H1 (cell line): ENCODE measurements at regions not wholly inside any gene's neighbourhood (a gene's known extent, or its start where the extent isn't known, plus 50 kb on each side); places are given as distances from the start of the nearest gene placed in this dataset.

Experiments
- ATF3 ChIP-seq: IDR thresholded peaks from 2 replicates; pipeline ENCODE4 v1.6.1; 2011; ENCODE audit warnings: low read depth, mild to moderate bottlenecking, low read length; ENCODE audit not compliant: insufficient read depth
- CHD1 ChIP-seq: IDR thresholded peaks from 2 replicates; pipeline ENCODE4 v1.6.1; 2012; ENCODE audit warnings: low read depth, low read length, improper control_type of control experiment
- EP300 ChIP-seq, 2 experiments: IDR thresholded peaks; 1 replicate in 1 of 2; 2 replicates in 1 of 2; pipeline ENCODE4 v1.6.1; 2011 to 2012; ENCODE audit warnings: low read depth in 2 of 2, low read length in 2 of 2, mild to moderate bottlenecking in 2 of 2, borderline replicate concordance in 1 of 2, inconsistent platforms in 1 of 2, moderate library complexity in 1 of 2

DNA sequence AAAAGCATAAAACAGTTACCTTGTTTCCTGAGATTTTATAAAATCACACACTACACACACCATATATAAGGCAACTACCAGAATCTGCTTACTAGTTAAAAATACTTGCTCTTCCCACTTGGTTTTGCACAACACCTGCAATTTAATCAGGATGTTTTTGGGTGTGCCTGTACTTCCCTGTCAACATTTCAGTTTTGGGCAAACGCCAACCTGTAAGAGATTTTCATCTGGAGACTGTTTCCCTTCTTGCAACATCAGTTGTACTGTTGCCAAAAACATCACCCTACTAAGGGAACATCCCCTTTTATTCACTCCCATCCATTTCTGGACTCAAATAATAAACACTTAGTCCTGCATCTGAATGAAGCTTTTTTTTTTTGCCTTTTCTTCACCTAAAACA, 172.3 kb downstream of the DUSP6 start (continued):
- TF ChIP-seq CHD1 (no peak), EP300 (IDR thresholded peaks at IDR 0.05; ENCODE audit: borderline replicate concordance in 1 of 2, low read depth in 2 of 2, low read length in 2 of 2) (no peak), ATF3 (no peak)
